Smooth muscle cell (in vitro differentiated cells): ENCODE measurements at regions not wholly inside any gene's neighbourhood (a gene's known extent, or its start where the extent isn't known, plus 50 kb on each side); places are given as distances from the start of the nearest gene placed in this dataset.
A peak's percentile ranks its signal among the peaks of the same experiment; 100 is the strongest.

Experiments
- DNase-seq: peaks from one replicate; lab custom pipeline; 2025; ENCODE audit not compliant: unreplicated experiment; lab: John Stamatoyannopoulos, UW
- H2AFZ ChIP-seq: fragments of 200-600 bp; sonication (generic); 2 replicates; pipeline ENCODE4 v1.6.0; 2016; ENCODE audit warnings: antibody characterized with exemption, low read depth, mild to moderate bottlenecking
- H3F3A ChIP-seq: fragments of 200-600 bp; sonication (generic); 2 replicates; pipeline ENCODE4 v1.6.0; 2017; ENCODE audit warnings: antibody characterized with exemption, low read depth
- H3K27ac ChIP-seq: fragments of 200-600 bp; sonication (generic); 2 replicates; pipeline ENCODE4 v1.5.1; 2016; ENCODE audit warnings: low read depth, mild to moderate bottlenecking
- H3K27me3 ChIP-seq: fragments of 200-600 bp; sonication (generic); 2 replicates; pipeline ENCODE4 v1.6.1; 2016; ENCODE audit warnings: low read depth, mild to moderate bottlenecking
- H3K36me3 ChIP-seq: fragments of 200-600 bp; sonication (generic); 2 replicates; pipeline ENCODE4 v1.5.1; 2016; ENCODE audit warnings: low read depth
- H3K4me1 ChIP-seq: fragments of 200-600 bp; sonication (generic); 2 replicates; pipeline ENCODE4 v1.5.1; 2016; ENCODE audit warnings: low read depth
- H3K4me2 ChIP-seq: fragments of 200-600 bp; sonication (generic); 2 replicates; pipeline ENCODE4 v1.6.0; 2016; ENCODE audit warnings: mild to moderate bottlenecking
- H3K4me3 ChIP-seq: fragments of 200-600 bp; sonication (generic); 2 replicates; pipeline ENCODE4 v1.5.1; 2016; ENCODE audit warnings: mild to moderate bottlenecking
- H3K79me2 ChIP-seq: fragments of 200-600 bp; sonication (generic); 2 replicates; pipeline ENCODE4 v1.6.0; 2016; ENCODE audit warnings: low read depth, mild to moderate bottlenecking
- H3K9ac ChIP-seq: fragments of 200-600 bp; sonication (generic); 2 replicates; pipeline ENCODE4 v1.6.0; 2016; ENCODE audit warnings: low read depth
- H3K9me3 ChIP-seq: fragments of 200-600 bp; sonication (generic); replicated peaks from 2 replicates; pipeline ENCODE4 v1.5.1; 2016; ENCODE audit warnings: low read depth
- H4K20me1 ChIP-seq: fragments of 200-600 bp; sonication (generic); 2 replicates; pipeline ENCODE4 v1.6.0; 2016; ENCODE audit warnings: low read depth
- CTCF ChIP-seq: fragments of 200-600 bp; sonication (generic); IDR thresholded peaks from 2 replicates; pipeline ENCODE4 v1.5.1; 2017; ENCODE audit warnings: borderline replicate concordance, mild to moderate bottlenecking, antibody characterized with exemption; ENCODE audit not compliant: insufficient read depth, poor library complexity, severe bottlenecking
- WGBS: methylation state at CpG from one replicate; pipeline ENCODE4 v1.1.7; 2016; ENCODE audit warnings: low lambda C conversion rate; 5-methylcytosine and 5-hydroxymethylcytosine counted together

GRCh38 chr2:37782155-37782673, 110.8 kb upstream of the CDC42EP3 start:
- no peaks in the 10 kb centered on the region for H3K79me2 ChIP-seq
- peak overlapping the region; percentile 39 for H3K27ac ChIP-seq
- H3K9me3 ChIP-seq = no peaks in the 10 kb centered on the region
- H4K20me1 ChIP-seq = no peaks in the 10 kb centered on the region
- H3K36me3 ChIP-seq = no peaks in the 10 kb centered on the region
- H3K9ac ChIP-seq = no peak overlapping the region
- WGBS = 92% methylated on average over 8 of the region's 8 CpGs
- no peak for DNase-seq
- H3F3A ChIP-seq = peaks cover 25% of the 10 kb centered on the region
- H2AFZ ChIP-seq = no peak overlapping the region
- H3K27me3 ChIP-seq = no peaks in the 10 kb centered on the region
- H3K4me2 ChIP-seq = peak overlapping the region; percentile 61
- no peak overlapping the region for H3K4me3 ChIP-seq
- TF ChIP-seq CTCF = no peak
- peaks cover 30% of the 10 kb centered on the region for H3K4me1 ChIP-seq

- Histone ChIP-seq H3K4me2 (peak overlapping the region; percentile 33), H3K36me3 (no peaks in the 10 kb centered on the region), H3K27ac (peak overlapping the region; percentile 39), H3K9me3 (no peaks in the 10 kb centered on the region), H3K27me3 (no peaks in the 10 kb centered on the region), H2AFZ (no peak overlapping the region), H3F3A (peaks cover 21% of the 10 kb centered on the region), H4K20me1 (no peaks in the 10 kb centered on the region), H3K4me1 (peaks cover 30% of the 10 kb centered on the region), H3K79me2 (no peaks in the 10 kb centered on the region), H3K4me3 (no peak overlapping the region), H3K9ac (no peak overlapping the region)
- TF ChIP-seq CTCF = no peak
- 51% methylated on average over 10 of the region's 10 CpGs for WGBS
- no peak for DNase-seq
Observed at GRCh38 chr2:37782721-37783371, 111.4 kb upstream of the CDC42EP3 start.

GRCh38 chr2:37783545-37783944, 112.1 kb upstream of the CDC42EP3 start:
- Histone ChIP-seq H3F3A (peaks cover 19% of the 10 kb centered on the region), H3K4me1 (peaks cover 30% of the 10 kb centered on the region), H3K27ac (no peak overlapping the region), H3K79me2 (no peaks in the 10 kb centered on the region), H3K9me3 (no peaks in the 10 kb centered on the region), H3K27me3 (no peaks in the 10 kb centered on the region), H3K4me2 (no peak overlapping the region), H3K36me3 (no peaks in the 10 kb centered on the region), H3K9ac (no peak overlapping the region), H4K20me1 (no peaks in the 10 kb centered on the region), H3K4me3 (no peak overlapping the region), H2AFZ (no peak overlapping the region)
- TF ChIP-seq CTCF = no peak
- WGBS = 71% methylated on average over 4 of the region's 4 CpGs
- no peak for DNase-seq
